ENCODE measurements at regions not wholly inside any gene's neighbourhood (a gene's known extent, or its start where the extent isn't known, plus 50 kb on each side); places are given as distances from the start of the nearest gene placed in this dataset.

DNA sequence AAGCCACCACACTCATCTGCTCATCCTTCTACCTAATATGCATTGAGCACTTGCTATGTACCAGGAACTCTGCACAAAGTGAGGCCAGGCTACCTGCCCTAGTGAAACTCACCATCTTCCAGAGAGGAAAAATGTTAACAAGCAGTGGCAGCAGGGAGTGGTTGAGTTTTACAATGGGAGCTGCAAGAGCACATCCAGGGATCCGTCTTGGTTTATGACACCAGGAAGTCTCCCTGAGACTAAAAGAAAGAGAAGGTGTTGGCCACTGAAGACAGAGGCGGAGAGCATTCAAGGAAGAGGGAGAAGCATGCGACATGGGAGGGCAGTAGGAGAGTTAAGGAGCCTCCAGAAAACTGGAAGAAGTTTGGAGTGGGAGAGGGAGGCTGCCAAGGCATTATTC is 178.1 kb upstream of the CPEB2 start:
- TF ChIP-seq, protein P1, sequence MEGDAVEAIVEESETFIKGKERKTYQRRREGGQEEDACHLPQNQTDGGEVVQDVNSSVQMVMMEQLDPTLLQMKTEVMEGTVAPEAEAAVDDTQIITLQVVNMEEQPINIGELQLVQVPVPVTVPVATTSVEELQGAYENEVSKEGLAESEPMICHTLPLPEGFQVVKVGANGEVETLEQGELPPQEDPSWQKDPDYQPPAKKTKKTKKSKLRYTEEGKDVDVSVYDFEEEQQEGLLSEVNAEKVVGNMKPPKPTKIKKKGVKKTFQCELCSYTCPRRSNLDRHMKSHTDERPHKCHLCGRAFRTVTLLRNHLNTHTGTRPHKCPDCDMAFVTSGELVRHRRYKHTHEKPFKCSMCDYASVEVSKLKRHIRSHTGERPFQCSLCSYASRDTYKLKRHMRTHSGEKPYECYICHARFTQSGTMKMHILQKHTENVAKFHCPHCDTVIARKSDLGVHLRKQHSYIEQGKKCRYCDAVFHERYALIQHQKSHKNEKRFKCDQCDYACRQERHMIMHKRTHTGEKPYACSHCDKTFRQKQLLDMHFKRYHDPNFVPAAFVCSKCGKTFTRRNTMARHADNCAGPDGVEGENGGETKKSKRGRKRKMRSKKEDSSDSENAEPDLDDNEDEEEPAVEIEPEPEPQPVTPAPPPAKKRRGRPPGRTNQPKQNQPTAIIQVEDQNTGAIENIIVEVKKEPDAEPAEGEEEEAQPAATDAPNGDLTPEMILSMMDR (IDR thresholded peaks at IDR 0.05 in 8 of 11, conservative IDR thresholded peaks at IDR 0.05 in 3 of 11): no peak
- no peak for TF ChIP-seq POLR2AphosphoS5 (IDR thresholded peaks at IDR 0.05)

Measured in spleen (tissue), 7 donors.